ENCODE measurements at regions not wholly inside any gene's neighbourhood (a gene's known extent, or its start where the extent isn't known, plus 50 kb on each side); places are given as distances from the start of the nearest gene placed in this dataset.
"Not testable (repeated sequence)": the region's sequence is repeated elsewhere in the genome, so short reads cannot be mapped to it uniquely, and the experiment has no call there.

GRCh38 chrX:102784550-102784949 is 64.0 kb downstream of the GPRASP3 start:
- no peak for DNase-seq

DNA sequence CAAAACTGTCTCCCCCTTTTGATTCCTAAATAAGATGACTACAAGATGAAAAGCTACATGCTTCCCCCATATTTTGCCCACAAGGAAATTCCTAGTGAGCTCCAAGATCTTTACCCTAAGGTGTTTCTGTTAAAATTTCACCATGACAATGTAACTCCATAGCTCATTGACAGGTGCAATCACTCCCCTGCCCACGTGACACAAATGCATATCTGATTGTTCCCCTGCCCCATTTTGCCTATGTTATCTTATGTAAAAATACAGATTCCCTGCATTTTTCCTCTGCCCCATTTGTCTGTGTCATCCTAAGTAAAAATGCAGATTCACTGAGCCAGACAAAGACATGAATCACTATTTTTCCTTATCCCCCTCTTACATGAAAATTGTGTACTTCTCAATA is 66.7 kb downstream of the GPRASP3 start:
- DNase-seq, result no peak

DNA sequence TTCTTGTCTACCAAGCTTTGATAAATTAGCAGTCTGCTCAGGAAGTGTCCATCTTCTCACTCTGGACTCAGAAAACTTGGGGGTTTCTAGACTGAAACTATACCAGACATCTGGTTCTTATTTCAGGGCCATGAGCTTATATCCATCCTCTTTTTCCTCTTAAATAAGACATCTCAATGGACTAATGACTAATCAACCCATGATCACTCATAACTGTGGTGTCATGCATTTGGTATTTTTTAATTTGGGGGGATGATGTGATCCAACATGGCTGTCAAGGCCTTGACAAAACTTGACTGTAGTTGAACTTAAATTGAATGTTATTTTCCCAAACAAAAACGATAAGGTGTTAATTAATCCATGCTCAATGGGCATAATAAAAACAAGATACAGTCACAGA is 87.8 kb downstream of the GPRASP3 start:
- DNase-seq, result no peak

GRCh38 chrX:102818269-102818668 is 97.7 kb downstream of the GPRASP3 start:
- not testable (repeated sequence) for DNase-seq

DNA sequence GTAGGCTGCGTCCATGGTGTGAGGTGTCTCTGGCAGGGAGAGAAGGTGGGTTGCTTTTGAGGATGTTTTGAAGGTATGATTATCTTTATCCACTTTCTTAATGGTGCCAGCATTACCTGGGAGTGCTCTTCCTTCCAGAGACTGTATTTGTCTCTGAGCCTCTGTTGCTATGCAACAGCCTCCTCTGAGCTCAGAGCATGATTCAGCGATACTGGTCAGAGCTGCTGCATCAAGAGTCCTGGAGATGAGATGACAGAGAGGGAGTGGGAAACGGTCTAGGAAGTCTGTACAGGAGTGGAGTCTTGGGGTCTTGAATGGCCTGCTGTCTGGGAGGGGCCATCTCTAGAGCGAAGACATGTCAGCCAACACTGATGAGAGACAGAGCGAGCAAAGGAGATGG is 104.4 kb upstream of the RAB40AL start:
- peak; percentile 8 for DNase-seq

GRCh38 chrX:102833136-102833535 is 103.9 kb upstream of the RAB40AL start:
- no peak for DNase-seq

- DNase-seq, result peak; percentile 48
Observed at GRCh38 chrX:102835504-102836146, 101.4 kb upstream of the RAB40AL start.

- DNase-seq, result no peak
Observed at GRCh38 chrX:102837847-102838246, 99.2 kb upstream of the RAB40AL start.

DNA sequence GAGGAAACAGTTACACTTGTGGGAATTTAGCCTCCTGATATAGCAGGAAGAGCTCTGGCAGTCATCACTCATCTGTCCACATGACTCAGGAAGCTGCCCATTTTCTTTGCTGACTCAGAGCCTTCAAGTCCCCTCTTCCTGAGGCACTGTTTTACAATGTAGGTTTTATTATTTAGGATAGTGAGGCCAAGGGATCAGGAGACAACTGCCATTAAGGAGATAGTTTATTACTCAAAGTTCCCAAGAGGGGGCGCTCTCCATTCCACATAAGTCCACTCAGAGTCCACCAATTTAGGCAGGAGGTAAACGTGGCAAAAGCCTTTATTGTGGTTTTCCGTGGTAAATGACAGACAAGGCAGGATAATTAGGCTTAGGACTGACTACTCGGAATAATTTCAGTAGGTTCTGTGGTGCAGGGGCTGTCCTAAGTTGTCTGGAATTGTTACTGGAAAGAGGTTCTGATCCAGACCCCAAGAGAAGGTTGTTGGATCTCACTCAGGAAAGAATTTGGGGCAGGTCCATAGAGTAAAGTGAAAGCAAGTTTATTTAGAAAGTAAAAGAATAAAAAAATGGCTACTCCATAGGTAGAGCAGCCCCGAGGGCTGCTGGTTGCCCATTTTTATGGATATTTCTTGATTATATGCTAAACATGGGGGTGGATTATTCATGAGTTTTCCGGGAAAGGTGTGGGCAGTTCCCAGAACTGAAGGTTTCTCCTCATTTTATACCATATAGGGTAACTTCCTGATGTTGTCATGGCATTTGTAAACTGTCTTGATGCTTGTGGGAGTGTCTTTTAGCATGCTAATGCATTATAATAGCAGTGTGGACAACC is 96.0 kb upstream of the RAB40AL start:
- peak; percentile 20 for DNase-seq

- no peak for DNase-seq
Observed at GRCh38 chrX:102841706-102842003, 95.4 kb upstream of the RAB40AL start.

GRCh38 chrX:102845020-102845419 is 92.1 kb upstream of the RAB40AL start:
- no peak for DNase-seq

DNA sequence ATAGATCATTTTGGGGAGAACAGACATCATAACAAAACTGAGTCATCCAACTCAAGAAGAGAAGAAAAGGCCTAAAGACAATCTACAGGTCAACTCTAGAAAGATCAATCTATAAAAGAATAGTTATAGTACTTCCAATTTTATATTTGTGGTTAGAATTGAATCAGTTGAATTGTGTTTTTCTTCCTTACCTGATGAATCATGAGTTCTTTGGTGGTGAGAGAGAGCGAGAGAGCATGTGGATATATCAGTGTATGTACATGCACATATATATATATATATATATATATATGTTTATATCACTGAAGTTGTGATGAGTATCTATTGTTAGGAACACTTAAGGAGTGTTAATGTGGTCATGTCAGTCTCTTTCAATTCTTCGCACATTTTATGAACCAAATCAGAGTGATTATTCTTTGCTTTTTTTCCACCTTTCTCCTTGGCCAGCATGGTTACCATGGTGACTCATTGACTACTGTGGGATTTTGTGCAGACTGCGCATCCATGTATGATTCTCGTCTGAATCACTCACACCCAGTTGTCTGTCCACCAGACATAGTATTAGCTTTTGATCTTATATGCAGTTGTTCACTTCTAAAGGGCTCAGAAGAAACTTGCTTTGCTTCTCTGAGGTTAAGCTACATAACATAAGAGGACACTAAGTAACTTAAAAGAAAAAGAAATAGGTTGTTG is 90.4 kb upstream of the RAB40AL start:
- no peak for DNase-seq

DNA sequence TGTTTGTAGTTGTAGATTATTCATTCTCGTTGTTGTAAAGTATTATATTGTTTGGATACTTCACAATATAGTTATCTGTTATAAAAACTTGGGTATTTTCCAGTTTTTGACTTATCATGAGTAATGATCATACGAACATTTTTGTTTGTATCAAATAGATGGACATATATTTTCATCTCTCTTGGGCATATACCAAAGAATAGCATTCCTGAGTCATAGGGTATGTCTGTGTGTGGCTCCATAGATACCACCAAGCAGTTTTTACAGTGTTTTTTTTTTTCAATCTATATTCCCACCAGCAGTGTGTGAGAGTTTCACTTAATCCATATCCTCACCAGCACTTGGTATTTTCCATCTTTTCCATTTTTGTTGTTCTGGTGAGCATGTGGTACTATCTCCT is 89.7 kb upstream of the RAB40AL start:
- DNase-seq, result no peak

DNA sequence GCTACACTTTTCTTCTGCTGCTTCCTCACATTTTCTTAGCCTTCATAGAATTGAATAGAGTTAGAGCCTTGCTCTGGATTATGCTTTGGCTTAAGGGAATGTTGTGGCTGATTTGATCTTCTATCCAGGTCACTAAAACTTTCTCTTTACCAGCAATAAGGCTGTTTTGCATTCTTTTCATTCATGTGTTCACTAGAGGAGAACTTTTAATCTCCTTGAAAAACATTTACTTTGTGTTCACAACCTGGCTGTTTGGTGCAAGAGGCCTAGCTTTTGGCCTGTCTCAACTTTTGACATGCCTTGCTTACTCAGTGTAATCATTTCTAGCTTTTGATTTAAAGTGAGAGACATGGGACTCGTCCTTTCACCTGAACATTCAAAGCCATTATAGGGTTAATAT is 87.7 kb upstream of the RAB40AL start:
- DNase-seq, result no peak

GRCh38 chrX:102858826-102859549 is 78.1 kb upstream of the RAB40AL start:
- not testable (repeated sequence) for DNase-seq

- DNase-seq, result no peak
Observed at GRCh38 chrX:102859550-102859871, 77.6 kb upstream of the RAB40AL start.

DNA sequence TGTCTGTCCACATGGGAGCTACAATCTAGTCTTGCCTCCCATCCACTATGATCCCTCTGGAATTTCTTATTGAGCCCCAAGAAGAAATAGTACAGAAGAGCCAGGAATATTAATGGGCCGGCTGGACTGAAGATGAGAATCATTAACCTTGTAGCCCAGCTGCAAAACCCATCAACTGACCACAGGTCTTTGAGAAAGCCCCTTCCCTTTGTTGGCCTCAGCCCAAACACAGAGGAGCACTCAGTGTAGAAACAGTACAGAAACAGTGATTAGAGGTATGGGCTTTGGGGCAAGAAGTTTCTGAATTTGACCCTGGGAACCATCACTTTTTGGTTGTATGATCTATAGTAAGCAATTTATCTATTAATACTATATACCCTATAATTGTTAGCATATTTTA is 76.8 kb upstream of the RAB40AL start:
- DNase-seq, result no peak

DNA sequence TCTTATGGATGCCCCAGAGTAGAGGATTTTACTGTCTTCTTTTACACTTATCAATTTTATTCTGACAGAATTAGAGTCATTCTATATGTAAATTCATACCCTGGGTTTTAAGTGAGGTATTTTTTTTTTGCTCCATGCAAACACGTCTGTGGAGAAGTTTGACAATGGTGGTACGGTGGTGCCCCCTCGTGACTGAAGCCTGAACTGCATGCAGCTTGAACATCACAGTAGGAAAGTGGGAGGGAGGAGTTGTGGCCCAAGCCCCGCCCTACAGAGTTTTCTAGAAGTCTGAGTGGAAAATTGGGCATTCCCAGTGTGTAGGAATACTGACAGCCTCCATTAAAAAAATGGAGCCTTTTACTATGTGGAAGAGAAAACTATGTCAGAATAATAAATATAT is 73.3 kb upstream of the RAB40AL start:
- DNase-seq, result peak; percentile 84

- DNase-seq, result no peak
Observed at GRCh38 chrX:102866981-102867656, 70.0 kb upstream of the RAB40AL start.

GRCh38 chrX:102883491-102883890 is 53.6 kb upstream of the RAB40AL start:
- no peak for DNase-seq
